GM13976 (cell line): ENCODE measurements at regions not wholly inside any gene's neighbourhood (a gene's known extent, or its start where the extent isn't known, plus 50 kb on each side); places are given as distances from the start of the nearest gene placed in this dataset.
"Not testable (repeated sequence)": the region's sequence is repeated elsewhere in the genome, so short reads cannot be mapped to it uniquely, and the experiment has no call there.

Experiments used
- DNase-seq: peaks from one replicate; pipeline ENCODE4 v3.0.0; 2012; ENCODE audit warnings: low spot score
- in situ Hi-C: fragments of 300-500 bp; cut with MboI; formaldehyde crosslinking; loops from one replicate; pipeline ENCODE4 v1.12.0; 2022; ENCODE audit warnings: low sequenced_read_pairs, mixed read lengths, inconsistent platforms; ENCODE audit not compliant: unreplicated experiment
- TF ChIP-seq, protein P1 (sequence below): IDR thresholded peaks from 2 replicates; pipeline ENCODE4 v1.5.1; 2012; ENCODE audit warnings: borderline replicate concordance, mild to moderate bottlenecking; ENCODE audit not compliant: insufficient read depth; ENCODE audit errors: extremely low read depth, missing control alignments, control extremely low read depth

DNA sequence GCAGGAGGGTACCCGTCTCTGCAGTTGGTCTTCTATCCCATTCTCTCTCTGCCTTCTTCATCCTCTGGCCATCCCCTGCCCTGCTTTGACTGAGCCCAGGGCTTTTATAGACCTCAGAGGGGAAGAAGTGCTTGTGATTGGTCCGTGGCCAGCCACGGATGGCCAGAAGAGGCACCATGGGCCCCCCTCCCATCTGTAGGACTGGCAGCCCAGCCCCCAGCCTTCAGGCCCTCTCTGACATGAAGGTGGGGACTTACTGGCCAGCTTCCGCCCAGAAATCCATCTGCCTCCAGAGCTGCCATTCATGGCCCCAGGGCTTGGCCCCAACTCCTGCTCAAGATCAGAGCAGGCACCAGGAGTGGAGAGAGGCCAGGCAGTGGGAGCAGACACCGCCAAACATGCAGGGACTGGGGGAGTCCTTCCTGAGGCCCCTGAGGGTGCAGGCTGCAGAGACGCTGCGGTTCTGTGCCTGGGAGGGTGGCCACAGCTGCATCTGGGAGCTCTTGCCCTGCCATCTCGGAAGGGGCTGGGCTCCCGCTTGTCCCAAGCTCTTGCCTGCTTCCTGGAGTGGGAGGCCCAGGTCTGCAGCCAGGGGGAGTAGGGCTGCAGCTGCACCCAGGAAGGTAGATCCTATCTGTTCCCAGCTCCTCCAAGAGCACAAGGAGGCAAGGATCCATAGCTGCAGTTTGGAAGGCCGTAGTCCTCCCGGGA, 698.6 kb upstream of the B3GALT2 start:
- no peak for DNase-seq
- in situ Hi-C loops, result no loop called here
- TF ChIP-seq, protein P1, sequence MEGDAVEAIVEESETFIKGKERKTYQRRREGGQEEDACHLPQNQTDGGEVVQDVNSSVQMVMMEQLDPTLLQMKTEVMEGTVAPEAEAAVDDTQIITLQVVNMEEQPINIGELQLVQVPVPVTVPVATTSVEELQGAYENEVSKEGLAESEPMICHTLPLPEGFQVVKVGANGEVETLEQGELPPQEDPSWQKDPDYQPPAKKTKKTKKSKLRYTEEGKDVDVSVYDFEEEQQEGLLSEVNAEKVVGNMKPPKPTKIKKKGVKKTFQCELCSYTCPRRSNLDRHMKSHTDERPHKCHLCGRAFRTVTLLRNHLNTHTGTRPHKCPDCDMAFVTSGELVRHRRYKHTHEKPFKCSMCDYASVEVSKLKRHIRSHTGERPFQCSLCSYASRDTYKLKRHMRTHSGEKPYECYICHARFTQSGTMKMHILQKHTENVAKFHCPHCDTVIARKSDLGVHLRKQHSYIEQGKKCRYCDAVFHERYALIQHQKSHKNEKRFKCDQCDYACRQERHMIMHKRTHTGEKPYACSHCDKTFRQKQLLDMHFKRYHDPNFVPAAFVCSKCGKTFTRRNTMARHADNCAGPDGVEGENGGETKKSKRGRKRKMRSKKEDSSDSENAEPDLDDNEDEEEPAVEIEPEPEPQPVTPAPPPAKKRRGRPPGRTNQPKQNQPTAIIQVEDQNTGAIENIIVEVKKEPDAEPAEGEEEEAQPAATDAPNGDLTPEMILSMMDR, result no peak

DNA sequence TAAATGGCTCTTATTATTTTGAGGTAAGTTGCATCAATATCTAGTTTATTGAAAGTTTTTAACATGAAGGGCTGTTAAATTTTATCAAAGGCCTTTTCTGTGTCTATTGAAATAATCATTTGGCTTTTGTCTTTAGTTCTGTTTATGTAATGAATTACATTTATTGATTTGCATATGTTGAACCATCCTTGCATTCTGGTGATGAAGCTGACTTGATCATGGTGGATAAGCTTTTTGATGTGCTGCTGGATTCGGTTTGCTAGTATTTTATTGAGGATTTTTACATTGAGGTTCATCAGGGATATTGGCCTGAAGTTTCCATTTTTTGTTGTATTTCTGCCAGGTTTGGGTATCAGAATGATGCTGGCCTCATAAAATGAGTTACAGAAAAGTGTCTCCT, 691.5 kb upstream of the B3GALT2 start:
- DNase-seq, in situ Hi-C loops: not testable (repeated sequence)

DNA sequence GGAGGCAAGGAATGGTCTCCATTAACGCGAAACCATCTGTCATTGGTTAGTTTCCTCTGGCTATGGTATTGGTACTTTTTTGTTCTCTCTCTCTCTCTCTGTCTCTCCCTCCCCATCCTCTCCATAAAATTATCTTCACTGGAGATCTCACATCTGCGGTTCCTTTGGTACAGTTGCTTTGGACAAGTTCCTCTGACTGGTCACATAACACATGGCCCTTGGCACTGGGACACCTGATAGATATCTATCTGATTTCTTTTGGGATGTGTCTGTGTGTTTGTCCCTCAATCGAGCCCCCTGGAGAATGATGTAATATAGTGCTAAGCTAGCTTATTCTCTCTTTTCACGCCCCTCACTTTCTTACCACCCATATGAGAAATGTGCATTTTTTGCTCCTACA, 682.0 kb upstream of the B3GALT2 start:
- TF ChIP-seq, protein P1, result no peak
- no peak for DNase-seq
- in situ Hi-C loops, result no loop called here

DNA sequence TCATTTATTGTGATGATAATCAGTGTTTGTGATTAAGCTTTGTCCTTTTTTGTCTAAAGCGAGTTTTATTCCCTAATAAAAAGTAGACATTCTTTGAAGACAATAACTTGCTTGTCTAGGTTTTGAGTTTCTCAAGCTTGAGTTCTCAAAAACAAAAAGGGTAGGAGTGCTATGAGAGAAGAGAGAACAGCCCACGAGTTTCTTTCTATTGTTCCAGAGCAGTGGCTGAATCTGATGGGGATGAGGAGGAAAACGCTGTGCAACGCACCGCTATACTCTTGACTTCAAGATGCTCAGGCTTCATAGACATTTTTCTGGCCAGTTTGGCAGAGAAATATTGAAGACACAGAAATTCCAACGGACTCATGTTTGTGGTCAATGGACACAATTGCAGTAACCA, 669.8 kb upstream of the B3GALT2 start:
- DNase-seq, result no peak
- TF ChIP-seq, protein P1, result no peak
- in situ Hi-C loops, result no loop called here

DNA sequence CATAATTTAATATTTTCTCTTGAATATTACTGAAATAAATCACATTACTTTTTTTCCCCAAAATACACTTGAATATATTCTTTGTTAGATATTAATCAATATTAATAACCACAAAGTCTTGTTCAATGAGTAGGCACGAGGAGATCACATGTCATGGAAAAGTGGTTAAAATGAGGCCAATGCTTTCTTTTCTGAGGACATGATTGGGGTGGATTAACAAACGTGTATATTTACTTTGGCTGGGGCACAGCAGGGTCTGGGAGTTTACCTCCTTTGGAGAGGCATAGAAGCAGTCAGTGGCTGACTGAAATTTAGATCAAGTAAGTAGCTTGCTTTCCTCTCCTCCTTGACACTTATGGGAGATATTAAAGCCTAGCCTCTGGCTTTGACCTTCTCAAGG, 664.3 kb upstream of the B3GALT2 start:
- in situ Hi-C loops, result no loop called here
- TF ChIP-seq, protein P1, result no peak
- DNase-seq, result no peak

DNA sequence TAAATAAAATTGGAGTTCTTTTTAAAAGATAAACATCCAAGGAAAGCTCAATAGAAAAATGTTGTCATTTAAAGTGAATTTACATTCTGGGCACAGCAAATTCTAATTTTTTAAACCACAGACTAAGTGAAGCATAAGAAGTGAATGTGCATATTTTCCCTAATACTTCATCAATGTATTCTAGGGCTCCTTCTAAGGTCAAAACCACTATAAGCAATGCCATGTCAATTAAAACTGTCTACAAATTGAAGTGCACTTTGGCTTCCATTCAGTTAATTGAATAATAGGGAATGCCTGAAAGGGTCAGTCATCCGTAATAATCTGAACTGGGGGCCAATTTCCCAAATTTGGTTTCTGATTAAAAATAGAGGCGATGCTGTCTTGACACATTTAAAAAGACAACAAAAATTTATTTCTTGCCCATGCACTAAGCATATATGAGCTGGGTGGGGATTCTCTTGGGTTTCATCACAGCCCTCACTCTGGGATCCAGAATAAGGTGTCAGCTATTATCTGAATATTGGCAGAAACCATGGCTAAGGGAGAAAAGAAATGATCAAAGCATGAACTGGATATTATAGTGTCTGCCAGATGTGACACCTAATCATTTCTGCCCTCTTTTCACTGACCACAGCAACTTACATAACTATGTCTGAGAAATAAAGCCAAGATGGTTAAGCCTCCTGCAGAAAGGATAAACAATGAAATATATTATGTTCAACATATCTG, 660.6 kb upstream of the B3GALT2 start:
- TF ChIP-seq, protein P1, result no peak

DNA sequence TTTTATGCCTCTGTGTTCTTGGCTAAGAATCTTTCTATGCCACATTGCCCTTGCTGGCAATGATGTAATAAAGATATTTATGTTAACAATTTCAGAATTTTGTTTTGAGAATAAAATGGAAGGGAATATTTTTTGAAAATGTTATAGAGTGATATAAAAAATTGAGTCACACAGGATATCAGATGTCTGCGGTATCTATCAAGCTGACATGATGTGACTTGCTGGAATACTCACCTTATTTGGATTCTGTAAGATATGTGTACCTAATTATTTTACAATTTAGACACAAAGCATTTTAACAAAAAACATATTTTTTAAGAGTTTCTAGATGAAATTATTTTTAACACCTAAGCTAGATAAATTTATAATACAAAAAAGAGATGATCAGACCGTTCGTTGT, 660.0 kb upstream of the B3GALT2 start:
- TF ChIP-seq, protein P1, result no peak
- DNase-seq, result no peak
- in situ Hi-C loops, result no loop called here

More for the DNA sequence above, 660.6 kb upstream of the B3GALT2 start:
- in situ Hi-C loops, result no loop called here
- no peak for DNase-seq
